Epithelial cell of esophagus (primary cell): ENCODE measurements at regions not wholly inside any gene's neighbourhood (a gene's known extent, or its start where the extent isn't known, plus 50 kb on each side); places are given as distances from the start of the nearest gene placed in this dataset.
"Not testable (repeated sequence)": the region's sequence is repeated elsewhere in the genome, so short reads cannot be mapped to it uniquely, and the experiment has no call there.

Experiments
- DNase-seq: peaks from one replicate; pipeline ENCODE4 v3.0.0; 2010; ENCODE audit warnings: low read depth
- H3K4me3 ChIP-seq: 2 replicates; pipeline ENCODE4 v1.5.1; 2011; ENCODE audit warnings: mild to moderate bottlenecking, low read length, control low read depth
- CTCF ChIP-seq: IDR thresholded peaks from 2 replicates; pipeline ENCODE4 v1.5.1; 2011; ENCODE audit warnings: low read depth, mild to moderate bottlenecking, low read length, control low read depth, inconsistent platforms; ENCODE audit not compliant: insufficient read depth; ENCODE audit errors: missing control alignments

GRCh38 chr11:122198291-122198983, 82.4 kb upstream of the BLID start:
- no peak overlapping the region for H3K4me3 ChIP-seq
- no peak for TF ChIP-seq CTCF
- no peak for DNase-seq

GRCh38 chr11:122197066-122197987, 81.3 kb upstream of the BLID start:
- DNase-seq = peak; percentile 95
- TF ChIP-seq CTCF = no peak
- no peak overlapping the region for H3K4me3 ChIP-seq

GRCh38 chr11:122195790-122196189, 79.8 kb upstream of the BLID start:
- no peak for DNase-seq
- no peak for TF ChIP-seq CTCF
- H3K4me3 ChIP-seq = no peak overlapping the region

- peak; percentile 41 for DNase-seq
- H3K4me3 ChIP-seq = not testable (repeated sequence)
Observed at GRCh38 chr11:122193881-122194480, 78.0 kb upstream of the BLID start.

GRCh38 chr11:122193457-122193856, 77.4 kb upstream of the BLID start:
- no peak for TF ChIP-seq CTCF
- no peak for DNase-seq
- no peak overlapping the region for H3K4me3 ChIP-seq

- DNase-seq = no peak
- TF ChIP-seq CTCF = no peak
Observed at GRCh38 chr11:122192634-122193255, 76.7 kb upstream of the BLID start.

GRCh38 chr11:122190768-122191167, 74.8 kb upstream of the BLID start:
- no peak overlapping the region for H3K4me3 ChIP-seq
- DNase-seq = no peak
- no peak for TF ChIP-seq CTCF

More at GRCh38 chr11:122192634-122193255, 76.7 kb upstream of the BLID start:
- no peak overlapping the region for H3K4me3 ChIP-seq
